ENCODE measurements at regions not wholly inside any gene's neighbourhood (a gene's known extent, or its start where the extent isn't known, plus 50 kb on each side); places are given as distances from the start of the nearest gene placed in this dataset.

- DNase-seq (no peak), ATAC-seq (no peak; the same call in 1 of the 2 replicates)
- Histone ChIP-seq H3K79me2 (ENCODE audit: low read length) (no peaks in the 10 kb centered on the region), H4K20me1 (ENCODE audit: low read length) (no peaks in the 10 kb centered on the region), H3K27ac (ENCODE audit: low read length) (no peak overlapping the region), H3K27me3 (ENCODE audit: low read length) (no peaks in the 10 kb centered on the region), H3K4me1 (ENCODE audit: insufficient read depth, low read length) (no peaks in the 10 kb centered on the region), H3K4me3 (ENCODE audit: low read length) (no peak overlapping the region), H3K9me3 (ENCODE audit: low read length) (no peaks in the 10 kb centered on the region), H3K9ac (ENCODE audit: low read length) (no peak overlapping the region), H3F3A (ENCODE audit: low read length, unreplicated experiment) (no peaks in the 10 kb centered on the region), H2AFZ (ENCODE audit: low read length) (no peak overlapping the region), H3K4me2 (ENCODE audit: low read length) (no peak overlapping the region), H3K9me2 (replicated peaks; ENCODE audit: low read length) (no peaks in the 10 kb centered on the region), H3K36me3 (ENCODE audit: low read depth, low read length) (no peaks in the 10 kb centered on the region)
- ChIA-PET POLR2A (ENCODE audit: unreplicated experiment) (no interaction called here), CTCF (no interaction called here)
- TF ChIP-seq EZH2phosphoT487 (IDR thresholded peaks at IDR 0.05; ENCODE audit: borderline replicate concordance, low read length) (no peak), CTCF (conservative IDR thresholded peaks at IDR 0.05; ENCODE audit: low read depth, low read length) (no peak), EZH2 (IDR thresholded peaks at IDR 0.05; ENCODE audit: low read length, unreplicated experiment) (no peak)
- intact Hi-C loops (cut with micrococcal nuclease), result no loop called here
- BruUV-seq (replicated peaks), result no TSS peak
Observed at GRCh38 chr4:101649790-101650515, 140.6 kb upstream of the BANK1 start.

- BruUV-seq (replicated peaks), result no TSS peak
- ChIA-PET POLR2A (ENCODE audit: unreplicated experiment) (no interaction called here), CTCF (no interaction called here)
- Histone ChIP-seq H3K4me1 (ENCODE audit: insufficient read depth, low read length) (no peaks in the 10 kb centered on the region), H4K20me1 (ENCODE audit: low read length) (no peaks in the 10 kb centered on the region), H3K9me3 (ENCODE audit: low read length) (no peaks in the 10 kb centered on the region), H3F3A (ENCODE audit: low read length, unreplicated experiment) (no peaks in the 10 kb centered on the region), H3K4me3 (ENCODE audit: low read length) (no peak overlapping the region), H2AFZ (ENCODE audit: low read length) (no peak overlapping the region), H3K27ac (ENCODE audit: low read length) (no peak overlapping the region), H3K9me2 (replicated peaks; ENCODE audit: low read length) (no peaks in the 10 kb centered on the region), H3K27me3 (ENCODE audit: low read length) (no peaks in the 10 kb centered on the region), H3K79me2 (ENCODE audit: low read length) (no peaks in the 10 kb centered on the region), H3K36me3 (ENCODE audit: low read depth, low read length) (no peaks in the 10 kb centered on the region), H3K9ac (ENCODE audit: low read length) (no peak overlapping the region), H3K4me2 (ENCODE audit: low read length) (no peak overlapping the region)
- no peak for TF ChIP-seq CTCF (conservative IDR thresholded peaks at IDR 0.05; ENCODE audit: low read depth, low read length)
- TF ChIP-seq EZH2phosphoT487 (IDR thresholded peaks at IDR 0.05; ENCODE audit: borderline replicate concordance, low read length), result no peak
- no peak for TF ChIP-seq EZH2 (IDR thresholded peaks at IDR 0.05; ENCODE audit: low read length, unreplicated experiment)
- no peak for ATAC-seq
- intact Hi-C loops (cut with micrococcal nuclease), result no loop called here
- DNase-seq, result no peak
Observed at GRCh38 chr4:101647710-101648034, 142.9 kb upstream of the BANK1 start.

GRCh38 chr4:101644516-101644915, 146.0 kb upstream of the BANK1 start:
- intact Hi-C loops (cut with micrococcal nuclease), result no loop called here
- no peak overlapping the region for H2AFZ ChIP-seq (ENCODE audit: low read length)
- no TSS peak for BruUV-seq (replicated peaks)
- POLR2A ChIA-PET (ENCODE audit: unreplicated experiment), result no interaction called here
- H3K4me1 ChIP-seq (ENCODE audit: insufficient read depth, low read length), result no peaks in the 10 kb centered on the region
- no peak for TF ChIP-seq EZH2phosphoT487 (IDR thresholded peaks at IDR 0.05; ENCODE audit: borderline replicate concordance, low read length)
- no peak for TF ChIP-seq EZH2 (IDR thresholded peaks at IDR 0.05; ENCODE audit: low read length, unreplicated experiment)
- TF ChIP-seq CTCF (conservative IDR thresholded peaks at IDR 0.05; ENCODE audit: low read depth, low read length), result no peak
- ATAC-seq (no peak), DNase-seq (no peak)
- no peaks in the 10 kb centered on the region for H3K79me2 ChIP-seq (ENCODE audit: low read length)
- no peak overlapping the region for H3K9ac ChIP-seq (ENCODE audit: low read length)
- no peaks in the 10 kb centered on the region for H3K9me2 ChIP-seq (replicated peaks; ENCODE audit: low read length)
- H3K27me3 ChIP-seq (ENCODE audit: low read length), result no peaks in the 10 kb centered on the region
- H3K4me3 ChIP-seq (ENCODE audit: low read length), result no peak overlapping the region
- H4K20me1 ChIP-seq (ENCODE audit: low read length), result no peaks in the 10 kb centered on the region
- H3K36me3 ChIP-seq (ENCODE audit: low read depth, low read length), result no peaks in the 10 kb centered on the region
- CTCF ChIA-PET, result no interaction called here
- no peak overlapping the region for H3K4me2 ChIP-seq (ENCODE audit: low read length)
- no peaks in the 10 kb centered on the region for H3F3A ChIP-seq (ENCODE audit: low read length, unreplicated experiment)
- no peaks in the 10 kb centered on the region for H3K9me3 ChIP-seq (ENCODE audit: low read length)
- H3K27ac ChIP-seq (ENCODE audit: low read length), result no peak overlapping the region

Data from PC-3 (cell line).